ENCODE measurements at regions not wholly inside any gene's neighbourhood (a gene's known extent, or its start where the extent isn't known, plus 50 kb on each side); places are given as distances from the start of the nearest gene placed in this dataset.
A peak's percentile ranks its signal among the peaks of the same experiment; 100 is the strongest.
"Not testable (repeated sequence)": the region's sequence is repeated elsewhere in the genome, so short reads cannot be mapped to it uniquely, and the experiment has no call there.

DNA sequence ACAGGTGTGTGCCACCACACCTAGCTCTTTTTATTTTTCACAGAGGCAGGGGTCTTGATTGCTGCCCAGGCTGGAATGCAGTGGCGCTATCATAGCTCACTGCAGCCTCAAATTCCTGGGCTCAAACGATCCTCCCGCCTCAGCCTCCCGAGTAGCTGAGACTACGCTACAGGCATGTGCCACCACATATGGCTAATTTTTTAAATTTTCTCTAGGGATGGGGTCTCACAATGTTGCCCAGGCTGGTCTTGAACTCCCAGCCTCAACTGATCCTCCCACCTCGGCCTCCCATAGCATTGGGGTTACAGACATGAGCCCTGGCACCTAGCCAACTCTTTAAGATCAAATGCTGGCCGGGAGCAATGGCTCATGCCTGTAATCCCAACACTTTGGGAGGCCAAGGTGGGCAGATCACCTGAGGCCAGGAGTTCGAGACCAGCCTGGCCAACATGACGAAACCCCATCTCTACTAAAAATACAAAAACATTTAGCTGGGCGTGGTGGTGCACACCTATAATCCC lies 50.6 kb upstream of the MYL10 start:
- H3K9me3 ChIP-seq (ENCODE audit: low read depth, low read length, poor library complexity, severe bottlenecking); H3K27me3 ChIP-seq (replicated peaks; ENCODE audit: insufficient read depth, low read depth, low read length, poor library complexity); CTCF ChIA-PET; intact Hi-C loops (cut with micrococcal nuclease; ENCODE audit: unreplicated experiment); POLR2A ChIA-PET (ENCODE audit: low non-redundant PET); H3K4me3 ChIP-seq (ENCODE audit: low read depth, low read length, poor library complexity, severe bottlenecking); H3K27ac ChIP-seq (ENCODE audit: low read depth, low read length, poor library complexity, severe bottlenecking); BruUV-seq (replicated peaks); DNase-seq (ENCODE audit: low spot score); H3K36me3 ChIP-seq (ENCODE audit: insufficient read depth, low read length, poor library complexity, severe bottlenecking): not testable (repeated sequence)
- H3K4me1 ChIP-seq (ENCODE audit: insufficient read depth, low read length, poor library complexity, severe bottlenecking): peaks cover 11% of the 10 kb centered on the region

DNA sequence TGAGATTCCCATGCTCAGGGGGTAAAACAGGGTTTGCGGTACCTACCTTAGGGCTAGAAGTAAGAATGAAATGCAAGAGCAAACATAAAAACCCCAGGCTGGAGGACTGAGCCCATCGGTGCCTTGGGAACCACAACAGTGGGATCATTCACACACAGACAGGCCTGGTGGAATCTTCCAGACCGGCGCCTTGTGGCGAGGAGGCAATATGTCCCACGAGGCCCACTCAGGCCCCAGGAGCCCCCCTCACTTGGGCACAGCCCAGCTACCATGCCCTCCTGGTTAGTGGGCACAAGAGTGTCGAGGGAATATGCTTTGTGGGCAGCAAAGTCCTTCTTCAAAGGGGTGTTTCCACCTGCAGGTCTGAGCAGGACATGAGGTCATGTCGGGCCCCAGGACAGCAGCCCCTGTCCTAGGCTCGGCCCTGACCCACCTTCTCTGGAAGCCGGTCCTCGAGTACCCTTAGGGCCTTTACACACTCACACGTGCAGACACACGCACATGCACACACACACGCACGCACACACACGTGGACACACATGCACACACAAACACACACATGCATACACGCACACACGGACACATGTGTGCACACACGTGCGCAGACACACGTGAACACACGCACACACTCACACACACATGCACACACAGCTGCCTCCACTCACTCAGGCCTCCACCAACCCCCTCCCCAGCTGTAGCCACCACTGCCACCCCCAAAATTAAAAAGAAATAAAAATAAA lies 51.5 kb upstream of the MYL10 start:
- ChIA-PET POLR2A (ENCODE audit: low non-redundant PET) (no interaction called here), CTCF (no interaction called here)
- Histone ChIP-seq H3K4me1 (ENCODE audit: insufficient read depth, low read length, poor library complexity, severe bottlenecking) (peaks cover 11% of the 10 kb centered on the region), H3K27ac (ENCODE audit: low read depth, low read length, poor library complexity, severe bottlenecking) (no peak overlapping the region), H3K36me3 (ENCODE audit: insufficient read depth, low read length, poor library complexity, severe bottlenecking) (no peaks in the 10 kb centered on the region), H3K4me3 (ENCODE audit: low read depth, low read length, poor library complexity, severe bottlenecking) (no peak overlapping the region), H3K27me3 (replicated peaks; ENCODE audit: insufficient read depth, low read depth, low read length, poor library complexity) (no peaks in the 10 kb centered on the region), H3K9me3 (ENCODE audit: low read depth, low read length, poor library complexity, severe bottlenecking) (no peaks in the 10 kb centered on the region)
- BruUV-seq (replicated peaks): no TSS peak
- TF ChIP-seq, protein P1, sequence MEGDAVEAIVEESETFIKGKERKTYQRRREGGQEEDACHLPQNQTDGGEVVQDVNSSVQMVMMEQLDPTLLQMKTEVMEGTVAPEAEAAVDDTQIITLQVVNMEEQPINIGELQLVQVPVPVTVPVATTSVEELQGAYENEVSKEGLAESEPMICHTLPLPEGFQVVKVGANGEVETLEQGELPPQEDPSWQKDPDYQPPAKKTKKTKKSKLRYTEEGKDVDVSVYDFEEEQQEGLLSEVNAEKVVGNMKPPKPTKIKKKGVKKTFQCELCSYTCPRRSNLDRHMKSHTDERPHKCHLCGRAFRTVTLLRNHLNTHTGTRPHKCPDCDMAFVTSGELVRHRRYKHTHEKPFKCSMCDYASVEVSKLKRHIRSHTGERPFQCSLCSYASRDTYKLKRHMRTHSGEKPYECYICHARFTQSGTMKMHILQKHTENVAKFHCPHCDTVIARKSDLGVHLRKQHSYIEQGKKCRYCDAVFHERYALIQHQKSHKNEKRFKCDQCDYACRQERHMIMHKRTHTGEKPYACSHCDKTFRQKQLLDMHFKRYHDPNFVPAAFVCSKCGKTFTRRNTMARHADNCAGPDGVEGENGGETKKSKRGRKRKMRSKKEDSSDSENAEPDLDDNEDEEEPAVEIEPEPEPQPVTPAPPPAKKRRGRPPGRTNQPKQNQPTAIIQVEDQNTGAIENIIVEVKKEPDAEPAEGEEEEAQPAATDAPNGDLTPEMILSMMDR (conservative IDR thresholded peaks at IDR 0.05; ENCODE audit: low read depth, low read length): no peak
- no peak for TF ChIP-seq EZH2 (IDR thresholded peaks at IDR 0.05; ENCODE audit: borderline replicate concordance, low read depth, low read length, poor library complexity, severe bottlenecking)
- intact Hi-C loops (cut with micrococcal nuclease; ENCODE audit: unreplicated experiment): no loop called here
- DNase-seq (ENCODE audit: low spot score): no peak

DNA sequence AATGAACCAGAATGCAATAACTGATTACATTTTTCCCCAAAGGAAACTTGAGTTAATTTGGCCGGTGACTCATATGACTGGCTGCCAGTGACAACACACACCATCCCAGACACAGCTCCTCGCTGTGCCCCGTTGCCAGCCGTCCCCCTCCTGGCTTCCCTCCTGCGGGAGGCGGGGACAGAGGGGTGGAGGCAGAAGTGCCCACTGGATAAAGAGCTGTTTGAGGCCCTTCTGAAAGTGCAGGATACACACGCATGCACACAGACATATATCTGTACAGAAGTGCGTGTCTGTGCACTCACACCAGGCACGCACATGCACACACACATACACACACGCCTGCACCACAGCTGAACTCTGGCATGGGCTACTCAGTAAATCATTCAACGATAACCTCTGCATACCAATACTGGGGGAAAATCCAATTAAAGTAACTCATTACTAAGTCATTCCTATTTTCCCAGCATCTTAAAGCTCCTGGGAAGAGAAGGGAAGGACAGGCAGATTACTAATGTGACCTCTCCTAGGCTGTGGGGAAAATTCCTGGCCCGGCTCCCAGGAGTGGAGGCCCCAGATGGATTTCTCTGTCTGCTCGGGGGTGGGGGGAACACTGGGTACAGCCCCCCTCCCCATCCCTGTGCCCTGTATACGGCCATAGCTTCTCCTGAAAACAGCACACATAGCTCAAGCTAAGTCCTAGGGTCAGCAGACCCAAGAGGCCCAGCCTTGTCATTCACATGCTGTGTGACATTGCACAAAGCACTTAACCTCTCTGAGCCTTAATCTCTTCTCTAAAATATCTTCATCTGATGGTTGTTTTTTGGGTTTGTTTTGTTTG lies 52.3 kb upstream of the MYL10 start:
- H3K36me3 ChIP-seq (ENCODE audit: insufficient read depth, low read length, poor library complexity, severe bottlenecking): no peaks in the 10 kb centered on the region
- intact Hi-C loops (cut with micrococcal nuclease; ENCODE audit: unreplicated experiment): no loop called here
- TF ChIP-seq EZH2 (IDR thresholded peaks at IDR 0.05; ENCODE audit: borderline replicate concordance, low read depth, low read length, poor library complexity, severe bottlenecking): no peak
- TF ChIP-seq, protein P1 (conservative IDR thresholded peaks at IDR 0.05; ENCODE audit: low read depth, low read length): no peak
- no peaks in the 10 kb centered on the region for H3K9me3 ChIP-seq (ENCODE audit: low read depth, low read length, poor library complexity, severe bottlenecking)
- no peaks in the 10 kb centered on the region for H3K27me3 ChIP-seq (replicated peaks; ENCODE audit: insufficient read depth, low read depth, low read length, poor library complexity)
- DNase-seq (ENCODE audit: low spot score): peak; percentile 93
- BruUV-seq (replicated peaks): no TSS peak
- peaks cover 11% of the 10 kb centered on the region for H3K4me1 ChIP-seq (ENCODE audit: insufficient read depth, low read length, poor library complexity, severe bottlenecking)
- ChIA-PET CTCF (no interaction called here), POLR2A (ENCODE audit: low non-redundant PET) (no interaction called here)
- no peak overlapping the region for H3K27ac ChIP-seq (ENCODE audit: low read depth, low read length, poor library complexity, severe bottlenecking)
- H3K4me3 ChIP-seq (ENCODE audit: low read depth, low read length, poor library complexity, severe bottlenecking): no peak overlapping the region

All from A673 (cell line).